ENCODE measurements at regions not wholly inside any gene's neighbourhood (a gene's known extent, or its start where the extent isn't known, plus 50 kb on each side); places are given as distances from the start of the nearest gene placed in this dataset.

- CTCF ChIA-PET: no interaction called here
- no peaks in the 10 kb centered on the region for H3K9me2 ChIP-seq (ENCODE audit: insufficient read depth)
- DNase-seq (ENCODE audit: low read depth, low spot score): no peak
Observed at GRCh38 chr5:67636850-67637524, 440.4 kb upstream of the CD180 start.

More at GRCh38 chr5:67636850-67637524, 440.4 kb upstream of the CD180 start:
- Histone ChIP-seq H3K4me1 (ENCODE audit: control insufficient read depth in 1 of 2, insufficient read depth in 2 of 2, low read length in 2 of 2) (no peaks in the 10 kb centered on the region), H3K9me3 (ENCODE audit: control insufficient read depth in 1 of 2, insufficient read depth in 1 of 2, low read depth in 1 of 2, low read length in 2 of 2) (no peaks in the 10 kb centered on the region), H3K79me2 (ENCODE audit: insufficient read depth, low read length) (no peaks in the 10 kb centered on the region), H3K4me3 (replicated peaks in 1 of 2; ENCODE audit: low read depth in 1 of 2, low read length in 2 of 2) (no peak overlapping the region), H3K27me3 (ENCODE audit: insufficient read depth, low read length) (0 out of 2 replicates have a peak, but pooled peaks cover 3% of the 10 kb centered on the region), H3K4me2 (ENCODE audit: low read length) (no peak overlapping the region), H3K9ac (ENCODE audit: low read length) (no peak overlapping the region), H4K20me1 (ENCODE audit: insufficient read depth) (no peaks in the 10 kb centered on the region), H3K27ac (ENCODE audit: low read depth, low read length) (no peak overlapping the region), H3K36me3 (ENCODE audit: control insufficient read depth in 1 of 2, insufficient read depth in 2 of 2, low read length in 2 of 2) (no peaks in the 10 kb centered on the region), H2AFZ (ENCODE audit: low read depth, low read length, poor library complexity, severe bottlenecking) (no peak overlapping the region)
- ChIA-PET POLR2A (no interaction called here), RAD21 (ENCODE audit: low non-redundant PET in 1 of 2, low total read pairs in 2 of 2, uncharacterized antibody in 2 of 2, unreplicated experiment in 2 of 2) (no interaction called here)
- intact Hi-C loops (cut with micrococcal nuclease): no loop called here
- ATAC-seq: no peak
- no peak for TF ChIP-seq CBX3 (IDR thresholded peaks at IDR 0.05; ENCODE audit: low read depth)
- no peak for TF ChIP-seq MAX (IDR thresholded peaks at IDR 0.05)
- TF ChIP-seq CTCF (IDR thresholded peaks at IDR 0.05 in 2 of 3, conservative IDR thresholded peaks at IDR 0.05 in 1 of 3; ENCODE audit: borderline replicate concordance in 1 of 3, insufficient read depth in 1 of 3, low read depth in 2 of 3, low read length in 2 of 3): no peak
- TF ChIP-seq TCF7L2 (IDR thresholded peaks at IDR 0.05; ENCODE audit: borderline replicate concordance, extremely low read depth, insufficient read depth, insufficient read length): no peak
- TF ChIP-seq, protein P1, sequence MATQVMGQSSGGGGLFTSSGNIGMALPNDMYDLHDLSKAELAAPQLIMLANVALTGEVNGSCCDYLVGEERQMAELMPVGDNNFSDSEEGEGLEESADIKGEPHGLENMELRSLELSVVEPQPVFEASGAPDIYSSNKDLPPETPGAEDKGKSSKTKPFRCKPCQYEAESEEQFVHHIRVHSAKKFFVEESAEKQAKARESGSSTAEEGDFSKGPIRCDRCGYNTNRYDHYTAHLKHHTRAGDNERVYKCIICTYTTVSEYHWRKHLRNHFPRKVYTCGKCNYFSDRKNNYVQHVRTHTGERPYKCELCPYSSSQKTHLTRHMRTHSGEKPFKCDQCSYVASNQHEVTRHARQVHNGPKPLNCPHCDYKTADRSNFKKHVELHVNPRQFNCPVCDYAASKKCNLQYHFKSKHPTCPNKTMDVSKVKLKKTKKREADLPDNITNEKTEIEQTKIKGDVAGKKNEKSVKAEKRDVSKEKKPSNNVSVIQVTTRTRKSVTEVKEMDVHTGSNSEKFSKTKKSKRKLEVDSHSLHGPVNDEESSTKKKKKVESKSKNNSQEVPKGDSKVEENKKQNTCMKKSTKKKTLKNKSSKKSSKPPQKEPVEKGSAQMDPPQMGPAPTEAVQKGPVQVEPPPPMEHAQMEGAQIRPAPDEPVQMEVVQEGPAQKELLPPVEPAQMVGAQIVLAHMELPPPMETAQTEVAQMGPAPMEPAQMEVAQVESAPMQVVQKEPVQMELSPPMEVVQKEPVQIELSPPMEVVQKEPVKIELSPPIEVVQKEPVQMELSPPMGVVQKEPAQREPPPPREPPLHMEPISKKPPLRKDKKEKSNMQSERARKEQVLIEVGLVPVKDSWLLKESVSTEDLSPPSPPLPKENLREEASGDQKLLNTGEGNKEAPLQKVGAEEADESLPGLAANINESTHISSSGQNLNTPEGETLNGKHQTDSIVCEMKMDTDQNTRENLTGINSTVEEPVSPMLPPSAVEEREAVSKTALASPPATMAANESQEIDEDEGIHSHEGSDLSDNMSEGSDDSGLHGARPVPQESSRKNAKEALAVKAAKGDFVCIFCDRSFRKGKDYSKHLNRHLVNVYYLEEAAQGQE (IDR thresholded peaks at IDR 0.05; ENCODE audit: low read depth): no peak
- TF ChIP-seq SP1 (IDR thresholded peaks at IDR 0.05; ENCODE audit: low read depth): no peak
- TF ChIP-seq YY1 (IDR thresholded peaks at IDR 0.05; ENCODE audit: extremely low read depth, insufficient replicate concordance, low read depth, low read length): no peak
- no peak for TF ChIP-seq POLR2AphosphoS5 (IDR thresholded peaks at IDR 0.05; ENCODE audit: low read depth, low read length)
- no peak for TF ChIP-seq CEBPB (IDR thresholded peaks at IDR 0.05; ENCODE audit: low read depth)
- TF ChIP-seq SRF (IDR thresholded peaks at IDR 0.05; ENCODE audit: low read depth): no peak
- no peak for TF ChIP-seq EGR1 (IDR thresholded peaks at IDR 0.05; ENCODE audit: low read depth)
- BruUV-seq (replicated peaks): no TSS peak
